ENCODE measurements at regions not wholly inside any gene's neighbourhood (a gene's known extent, or its start where the extent isn't known, plus 50 kb on each side); places are given as distances from the start of the nearest gene placed in this dataset.
"Not testable (repeated sequence)": the region's sequence is repeated elsewhere in the genome, so short reads cannot be mapped to it uniquely, and the experiment has no call there.

DNA sequence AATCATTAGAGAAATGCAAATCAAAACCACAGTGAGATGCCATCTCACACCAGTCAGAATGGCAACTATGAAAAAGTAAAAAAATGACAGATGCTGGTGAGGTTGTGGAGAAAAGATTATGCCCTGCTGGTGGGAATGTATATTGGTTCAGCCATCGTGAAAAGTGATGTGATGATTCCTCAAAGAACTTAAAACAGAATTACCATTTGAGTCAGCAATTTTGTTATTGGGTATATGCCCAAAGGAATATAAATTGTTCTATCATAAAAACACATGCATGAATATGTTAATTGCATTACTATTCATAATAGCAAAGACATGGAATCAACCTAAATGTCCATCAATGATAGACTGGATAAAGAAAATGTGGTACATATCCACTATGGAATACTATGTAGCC is 115.1 kb upstream of the OR4E1 start:
- not testable (repeated sequence) for H3K36me3 ChIP-seq (ENCODE audit: control insufficient read depth, low read depth, low read length); H3K4me3 ChIP-seq (ENCODE audit: low read length); H3K27ac ChIP-seq (ENCODE audit: low read length); H3K27me3 ChIP-seq (ENCODE audit: control insufficient read depth, insufficient read depth, low read length); H3K4me1 ChIP-seq (ENCODE audit: control insufficient read depth, low read depth, low read length); H3K9ac ChIP-seq (ENCODE audit: low read length); H3K9me3 ChIP-seq (ENCODE audit: control insufficient read depth, low read depth, low read length)

DNA sequence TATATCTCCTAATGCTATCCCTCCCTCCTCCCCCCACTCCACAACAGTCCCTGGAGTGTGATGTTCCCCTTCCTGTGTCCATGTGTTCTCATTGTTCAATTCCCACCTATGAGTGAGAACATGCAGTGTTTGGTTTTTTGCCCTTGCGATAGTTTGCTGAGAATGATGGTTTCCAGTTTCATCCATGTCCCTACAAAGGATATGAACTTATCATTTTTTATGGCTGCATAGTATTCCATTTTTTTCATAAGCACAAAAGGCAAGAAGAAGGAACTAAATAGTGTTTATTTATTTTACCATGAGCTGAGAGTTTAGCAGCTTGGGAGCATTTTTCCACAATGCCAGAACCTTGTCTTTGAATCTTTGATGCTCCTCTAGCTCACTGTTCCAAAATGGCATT is 113.6 kb upstream of the OR4E1 start:
- not testable (repeated sequence) for H3K36me3 ChIP-seq (ENCODE audit: control insufficient read depth, low read depth, low read length); H3K4me1 ChIP-seq (ENCODE audit: control insufficient read depth, low read depth, low read length); H3K9ac ChIP-seq (ENCODE audit: low read length); H3K27me3 ChIP-seq (ENCODE audit: control insufficient read depth, insufficient read depth, low read length); H3K4me3 ChIP-seq (ENCODE audit: low read length); H3K27ac ChIP-seq (ENCODE audit: low read length); H3K9me3 ChIP-seq (ENCODE audit: control insufficient read depth, low read depth, low read length)

DNA sequence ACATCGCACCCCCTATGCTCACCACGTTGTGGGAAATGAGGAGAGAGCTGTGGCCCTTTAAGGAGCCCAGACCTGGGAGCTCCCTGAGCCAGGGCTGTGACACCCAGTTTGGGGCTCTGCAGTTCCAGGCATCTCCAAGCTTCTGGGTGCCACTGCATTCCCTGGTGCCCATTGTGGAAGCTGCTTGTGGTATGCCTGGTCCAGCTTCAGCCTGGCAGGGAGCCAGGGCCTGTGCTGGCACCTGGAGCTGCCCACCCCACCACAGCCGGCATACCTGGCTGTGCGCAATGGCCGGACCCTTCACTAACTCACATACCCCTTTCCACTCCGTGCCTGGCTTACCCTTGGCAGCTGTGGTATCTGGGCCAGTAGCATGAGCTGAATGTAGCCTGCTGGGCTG is 107.9 kb upstream of the OR4E1 start:
- H3K27me3 ChIP-seq (ENCODE audit: control insufficient read depth, insufficient read depth, low read length) = no peaks in the 10 kb centered on the region
- H3K4me1 ChIP-seq (ENCODE audit: control insufficient read depth, low read depth, low read length) = no peaks in the 10 kb centered on the region
- no peaks in the 10 kb centered on the region for H3K36me3 ChIP-seq (ENCODE audit: control insufficient read depth, low read depth, low read length)
- H3K9me3 ChIP-seq (ENCODE audit: control insufficient read depth, low read depth, low read length) = no peaks in the 10 kb centered on the region
- no peak overlapping the region for H3K9ac ChIP-seq (ENCODE audit: low read length)
- H3K27ac ChIP-seq (ENCODE audit: low read length) = no peak overlapping the region
- H3K4me3 ChIP-seq (ENCODE audit: low read length) = no peak overlapping the region

DNA sequence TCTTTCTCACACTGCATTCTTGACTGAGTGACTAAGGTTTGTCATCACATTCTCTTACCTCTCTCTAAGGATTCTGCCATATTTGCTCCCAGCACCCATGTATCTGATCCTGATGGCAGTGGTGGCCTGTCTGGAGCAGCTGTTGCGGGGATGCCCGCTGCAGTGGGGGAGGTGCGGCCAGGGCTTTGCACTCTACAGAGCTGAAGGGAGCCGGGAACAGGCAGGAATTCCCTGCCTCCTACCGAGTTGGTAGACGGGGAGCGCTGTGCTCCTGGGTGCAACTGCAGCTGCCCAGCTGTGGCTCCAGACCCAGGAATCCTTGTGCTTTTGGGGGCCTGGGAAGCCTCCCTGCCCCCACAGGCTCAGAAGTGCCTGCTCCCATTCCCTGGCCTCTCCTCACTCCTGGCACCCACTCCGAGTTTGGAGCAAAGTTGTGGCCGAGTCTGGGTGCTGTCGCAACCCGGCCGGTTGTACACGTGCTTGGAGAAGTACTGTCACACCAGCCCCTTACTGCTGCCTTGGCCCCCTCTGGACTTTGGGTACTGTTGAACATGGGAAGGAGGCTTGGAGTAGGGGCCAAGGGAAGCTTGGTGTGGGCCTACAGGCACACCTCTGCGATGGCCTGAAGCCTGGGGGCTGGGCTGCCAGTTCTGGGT is 106.9 kb upstream of the OR4E1 start:
- no peaks in the 10 kb centered on the region for H3K4me1 ChIP-seq (ENCODE audit: control insufficient read depth, low read depth, low read length)
- H3K9ac ChIP-seq (ENCODE audit: low read length) = no peak overlapping the region
- no peaks in the 10 kb centered on the region for H3K9me3 ChIP-seq (ENCODE audit: control insufficient read depth, low read depth, low read length)
- no peak overlapping the region for H3K4me3 ChIP-seq (ENCODE audit: low read length)
- no peaks in the 10 kb centered on the region for H3K27me3 ChIP-seq (ENCODE audit: control insufficient read depth, insufficient read depth, low read length)
- no peaks in the 10 kb centered on the region for H3K36me3 ChIP-seq (ENCODE audit: control insufficient read depth, low read depth, low read length)
- H3K27ac ChIP-seq (ENCODE audit: low read length) = no peak overlapping the region

DNA sequence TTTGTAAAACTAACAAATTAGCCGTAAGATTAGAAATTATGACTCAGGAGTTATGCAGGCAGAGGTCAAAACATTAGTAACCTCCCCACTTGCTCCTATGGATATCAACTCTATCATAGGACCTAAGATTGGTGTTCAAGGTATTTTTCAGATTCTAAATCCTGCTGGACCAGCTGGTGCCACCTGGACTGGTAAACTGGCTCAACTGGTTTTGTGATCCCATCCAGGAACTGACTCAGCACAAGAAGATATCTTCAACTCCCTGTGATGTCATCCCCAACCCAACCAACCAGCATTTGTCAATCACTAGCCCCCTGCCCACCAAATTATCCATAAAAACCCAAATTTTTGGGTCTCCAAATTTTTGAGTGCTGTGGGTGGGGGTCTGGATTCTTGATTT is 98.1 kb upstream of the OR4E1 start:
- H3K4me3 ChIP-seq (ENCODE audit: low read length) = no peak overlapping the region
- H3K36me3 ChIP-seq (ENCODE audit: control insufficient read depth, low read depth, low read length) = no peaks in the 10 kb centered on the region
- no peaks in the 10 kb centered on the region for H3K9me3 ChIP-seq (ENCODE audit: control insufficient read depth, low read depth, low read length)
- no peak overlapping the region for H3K9ac ChIP-seq (ENCODE audit: low read length)
- H3K27ac ChIP-seq (ENCODE audit: low read length) = no peak overlapping the region
- no peaks in the 10 kb centered on the region for H3K27me3 ChIP-seq (ENCODE audit: control insufficient read depth, insufficient read depth, low read length)
- H3K4me1 ChIP-seq (ENCODE audit: control insufficient read depth, low read depth, low read length) = no peaks in the 10 kb centered on the region

DNA sequence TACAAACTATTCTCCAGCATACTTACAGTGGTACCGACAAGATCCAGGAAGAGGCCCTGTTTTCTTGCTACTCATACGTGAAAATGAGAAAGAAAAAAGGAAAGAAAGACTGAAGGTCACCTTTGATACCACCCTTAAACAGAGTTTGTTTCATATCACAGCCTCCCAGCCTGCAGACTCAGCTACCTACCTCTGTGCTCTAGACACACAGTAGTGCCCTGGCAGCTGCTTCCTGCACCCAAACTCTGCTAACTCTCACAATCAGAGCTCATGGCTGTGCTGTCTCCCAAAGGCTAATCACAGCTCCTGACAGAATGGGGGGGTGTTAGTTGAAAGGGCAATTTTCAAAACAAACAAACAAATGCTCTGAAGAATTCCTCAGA is 95.2 kb upstream of the OR4E1 start:
- Histone ChIP-seq H3K9me3 (ENCODE audit: control insufficient read depth, low read depth, low read length) (no peaks in the 10 kb centered on the region), H3K27me3 (ENCODE audit: control insufficient read depth, insufficient read depth, low read length) (no peaks in the 10 kb centered on the region), H3K4me1 (ENCODE audit: control insufficient read depth, low read depth, low read length) (no peaks in the 10 kb centered on the region), H3K36me3 (ENCODE audit: control insufficient read depth, low read depth, low read length) (no peaks in the 10 kb centered on the region), H3K27ac (ENCODE audit: low read length) (no peak overlapping the region), H3K4me3 (ENCODE audit: low read length) (no peak overlapping the region), H3K9ac (ENCODE audit: low read length) (no peak overlapping the region)

DNA sequence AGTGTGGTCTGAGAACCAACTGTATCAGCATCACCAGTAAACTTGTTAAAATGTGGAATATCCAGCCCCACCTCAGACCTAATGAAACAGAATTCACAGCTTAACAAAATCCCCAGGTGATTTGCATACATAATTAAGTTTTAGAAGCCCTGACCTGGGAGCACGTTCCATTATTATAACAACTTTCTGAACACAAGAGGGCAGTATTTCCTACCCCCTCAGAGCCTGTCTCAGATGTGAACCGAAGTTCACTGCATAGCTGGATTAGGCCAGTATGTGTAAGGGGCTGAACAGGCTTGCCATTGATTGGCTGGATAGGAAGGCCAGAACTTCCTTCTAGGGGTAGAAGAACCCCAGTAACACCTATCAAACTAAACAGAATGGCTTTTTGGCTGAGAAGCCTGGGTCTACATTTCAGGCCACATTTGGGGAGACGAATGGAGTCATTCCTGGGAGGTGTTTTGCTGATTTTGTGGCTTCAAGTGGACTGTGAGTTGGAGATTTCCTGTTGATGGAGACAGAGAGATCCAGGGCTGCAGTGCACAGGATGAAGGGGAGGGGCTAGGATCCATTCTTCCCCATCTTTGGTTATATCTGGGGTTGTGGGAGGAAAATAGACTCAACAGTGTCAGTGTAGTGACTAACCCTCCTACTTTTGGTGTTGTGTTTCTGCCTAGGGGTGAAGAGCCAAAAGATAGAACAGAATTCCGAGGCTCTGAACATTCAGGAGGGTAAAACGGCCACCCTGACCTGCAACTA is 94.7 kb upstream of the OR4E1 start:
- Histone ChIP-seq H3K27ac (ENCODE audit: low read length) (no peak overlapping the region), H3K4me1 (ENCODE audit: control insufficient read depth, low read depth, low read length) (no peaks in the 10 kb centered on the region), H3K9ac (ENCODE audit: low read length) (no peak overlapping the region), H3K9me3 (ENCODE audit: control insufficient read depth, low read depth, low read length) (no peaks in the 10 kb centered on the region), H3K36me3 (ENCODE audit: control insufficient read depth, low read depth, low read length) (no peaks in the 10 kb centered on the region), H3K4me3 (ENCODE audit: low read length) (no peak overlapping the region), H3K27me3 (ENCODE audit: control insufficient read depth, insufficient read depth, low read length) (no peaks in the 10 kb centered on the region)

DNA sequence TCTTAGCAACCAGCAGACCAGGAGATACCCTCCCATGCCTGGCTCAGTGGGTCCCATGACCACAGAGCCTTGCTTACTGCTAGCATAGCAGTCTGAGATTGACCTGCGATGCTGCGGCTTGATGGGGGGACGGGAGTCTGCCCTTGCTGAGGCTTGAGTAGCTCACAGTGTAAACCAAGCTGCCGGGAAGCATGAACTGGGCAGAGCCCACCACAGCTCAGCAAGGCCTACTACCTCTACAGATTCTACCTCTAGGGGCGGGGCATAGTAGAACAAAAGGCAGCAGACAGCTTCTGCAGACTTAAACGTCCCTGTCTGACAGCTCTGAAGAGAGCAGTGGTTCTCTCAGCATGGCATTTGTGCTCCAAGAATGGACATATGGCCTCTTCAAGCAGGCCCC is 86.7 kb upstream of the OR4E1 start:
- not testable (repeated sequence) for H3K36me3 ChIP-seq (ENCODE audit: control insufficient read depth, low read depth, low read length); H3K4me1 ChIP-seq (ENCODE audit: control insufficient read depth, low read depth, low read length); H3K27ac ChIP-seq (ENCODE audit: low read length); H3K9ac ChIP-seq (ENCODE audit: low read length); H3K9me3 ChIP-seq (ENCODE audit: control insufficient read depth, low read depth, low read length); H3K4me3 ChIP-seq (ENCODE audit: low read length); H3K27me3 ChIP-seq (ENCODE audit: control insufficient read depth, insufficient read depth, low read length)

DNA sequence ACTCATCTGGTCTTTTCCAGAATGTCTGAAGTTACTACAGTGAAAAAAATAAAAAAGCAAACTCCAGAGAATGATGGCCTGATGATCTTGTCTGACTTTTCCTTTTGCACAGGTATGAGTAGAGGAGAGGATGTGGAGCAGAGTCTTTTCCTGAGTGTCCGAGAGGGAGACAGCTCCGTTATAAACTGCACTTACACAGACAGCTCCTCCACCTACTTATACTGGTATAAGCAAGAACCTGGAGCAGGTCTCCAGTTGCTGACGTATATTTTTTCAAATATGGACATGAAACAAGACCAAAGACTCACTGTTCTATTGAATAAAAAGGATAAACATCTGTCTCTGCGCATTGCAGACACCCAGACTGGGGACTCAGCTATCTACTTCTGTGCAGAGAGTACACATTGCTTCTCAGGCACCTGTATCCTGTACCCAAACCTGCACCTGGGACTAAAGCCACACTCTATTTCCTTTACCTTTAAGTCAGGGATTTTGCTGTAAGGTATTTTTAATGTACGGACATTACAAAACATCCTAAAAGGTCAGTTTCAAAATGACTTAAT is 75.8 kb upstream of the OR4E1 start:
- no peak overlapping the region for H3K27ac ChIP-seq (ENCODE audit: low read length)
- no peak overlapping the region for H3K4me3 ChIP-seq (ENCODE audit: low read length)
- no peak overlapping the region for H3K9ac ChIP-seq (ENCODE audit: low read length)

DNA sequence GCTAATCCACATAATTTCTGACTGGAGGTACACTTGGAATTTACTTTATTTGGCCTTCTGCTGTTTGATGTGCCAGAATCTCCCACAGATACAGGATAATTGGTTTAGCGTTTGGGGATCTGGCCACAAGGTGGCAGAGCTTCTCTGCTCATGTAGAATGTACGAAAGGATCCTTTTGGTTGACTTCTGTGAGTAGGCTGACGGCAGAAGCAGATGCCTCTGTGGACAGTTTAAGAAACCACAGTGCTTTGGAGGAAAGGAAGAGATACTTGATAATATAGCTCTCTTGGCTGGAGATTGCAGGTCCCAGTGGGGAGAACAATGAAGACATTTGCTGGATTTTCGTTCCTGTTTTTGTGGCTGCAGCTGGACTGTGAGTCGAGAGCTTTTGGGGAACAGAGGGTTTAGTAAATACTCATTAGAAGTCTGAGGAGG is 75.3 kb upstream of the OR4E1 start:
- Histone ChIP-seq H3K36me3 (ENCODE audit: control insufficient read depth, low read depth, low read length) (no peaks in the 10 kb centered on the region), H3K27ac (ENCODE audit: low read length) (no peak overlapping the region), H3K9ac (ENCODE audit: low read length) (no peak overlapping the region), H3K9me3 (ENCODE audit: control insufficient read depth, low read depth, low read length) (no peaks in the 10 kb centered on the region), H3K27me3 (ENCODE audit: control insufficient read depth, insufficient read depth, low read length) (no peaks in the 10 kb centered on the region), H3K4me1 (ENCODE audit: control insufficient read depth, low read depth, low read length) (no peaks in the 10 kb centered on the region), H3K4me3 (ENCODE audit: low read length) (no peak overlapping the region)

More for the DNA sequence above, 75.8 kb upstream of the OR4E1 start:
- H3K36me3 ChIP-seq (ENCODE audit: control insufficient read depth, low read depth, low read length) = no peaks in the 10 kb centered on the region
- H3K27me3 ChIP-seq (ENCODE audit: control insufficient read depth, insufficient read depth, low read length) = no peaks in the 10 kb centered on the region
- no peaks in the 10 kb centered on the region for H3K4me1 ChIP-seq (ENCODE audit: control insufficient read depth, low read depth, low read length)
- H3K9me3 ChIP-seq (ENCODE audit: control insufficient read depth, low read depth, low read length) = no peaks in the 10 kb centered on the region

DNA sequence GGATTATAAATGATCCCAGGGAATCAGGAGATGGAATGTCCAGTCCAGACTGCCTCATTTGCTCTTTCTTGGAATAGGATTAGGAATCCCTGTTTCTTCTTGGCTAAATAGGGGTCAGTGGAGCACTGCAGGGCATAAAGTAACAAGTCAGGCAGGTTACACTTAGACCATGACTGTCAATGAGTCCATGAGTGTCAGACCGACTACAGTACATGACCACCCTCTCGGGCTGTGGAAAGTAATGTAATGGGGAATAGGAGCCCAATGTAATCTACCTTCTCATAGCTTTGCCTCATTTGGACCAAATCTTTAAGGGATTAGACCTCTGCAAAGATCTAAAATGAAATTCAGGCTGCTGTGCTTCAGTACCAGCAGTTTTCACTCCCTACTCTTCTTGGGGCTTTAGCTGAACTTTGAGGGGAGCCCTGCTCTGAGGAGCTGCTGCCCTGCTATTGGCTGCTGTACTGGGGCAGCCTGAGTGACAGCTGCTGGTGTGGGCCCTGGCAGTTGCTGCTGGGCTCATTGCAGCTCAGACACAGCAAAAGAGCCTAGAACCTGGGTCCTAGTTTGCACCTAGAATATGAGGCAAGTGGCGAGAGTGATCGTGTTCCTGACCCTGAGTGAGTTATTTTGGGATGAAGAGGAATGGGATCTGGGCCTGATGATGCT is 62.2 kb upstream of the OR4E1 start:
- no peak overlapping the region for H3K4me3 ChIP-seq (ENCODE audit: low read length)
- H3K4me1 ChIP-seq (ENCODE audit: control insufficient read depth, low read depth, low read length) = no peaks in the 10 kb centered on the region
- no peaks in the 10 kb centered on the region for H3K27me3 ChIP-seq (ENCODE audit: control insufficient read depth, insufficient read depth, low read length)
- H3K9me3 ChIP-seq (ENCODE audit: control insufficient read depth, low read depth, low read length) = no peaks in the 10 kb centered on the region
- no peak overlapping the region for H3K27ac ChIP-seq (ENCODE audit: low read length)
- H3K36me3 ChIP-seq (ENCODE audit: control insufficient read depth, low read depth, low read length) = no peaks in the 10 kb centered on the region
- no peak overlapping the region for H3K9ac ChIP-seq (ENCODE audit: low read length)

All from iPS-18a (cell line).